PC-3 (cell line): ENCODE measurements at regions not wholly inside any gene's neighbourhood (a gene's known extent, or its start where the extent isn't known, plus 50 kb on each side); places are given as distances from the start of the nearest gene placed in this dataset.

ENCODE experiments used
- ATAC-seq: fragments of 200-7000 bp; cut with Tn5 transposase; 2 replicates; pipeline ENCODE4 v1.9.1; 2020; ENCODE audit warnings: mild to moderate bottlenecking, moderate library complexity
- BruUV-seq: library from RNA; stranded (reverse); fragments of 400-500 nt; replicated peaks from 2 replicates; lab custom pipeline; 2021; lab: Mats Ljungman, UMichigan
- CTCF ChIA-PET: fragments of 300-600 bp; sonication (Branson Sonifier 250); formaldehyde crosslinking; loops from one replicate; lab custom pipeline; 2022; ENCODE audit warnings: antibody characterized with exemption; lab: Charles Lee
- POLR2A ChIA-PET: fragments of 300-600 bp; sonication (Branson Sonifier 250); formaldehyde crosslinking; loops from one replicate; lab custom pipeline; 2022; ENCODE audit warnings: antibody characterized with exemption; ENCODE audit not compliant: unreplicated experiment; lab: Charles Lee
- DNase-seq: peaks from one replicate; pipeline ENCODE4 v3.0.0-alpha.2; 2015
- H2AFZ ChIP-seq: fragments of 300-600 bp; sonication (generic); 2 replicates; pipeline ENCODE4 v1.6.0; 2016; ENCODE audit warnings: antibody characterized with exemption, low read length
- H3F3A ChIP-seq: fragments of 300-600 bp; sonication (generic); one replicate; pipeline ENCODE4 v1.6.0; 2017; ENCODE audit warnings: antibody characterized with exemption, low read length, control low read depth, mild to moderate bottlenecking; ENCODE audit not compliant: unreplicated experiment
- H3K27ac ChIP-seq: fragments of 300-600 bp; sonication (generic); 2 replicates; pipeline ENCODE4 v1.5.1; 2016; ENCODE audit warnings: mild to moderate bottlenecking, low read length
- H3K27me3 ChIP-seq: fragments of 300-600 bp; sonication (generic); 2 replicates; pipeline ENCODE4 v1.6.1; 2016; ENCODE audit warnings: low read length, mixed read lengths
- H3K36me3 ChIP-seq: fragments of 300-600 bp; sonication (generic); 2 replicates; pipeline ENCODE4 v1.6.1; 2016; ENCODE audit warnings: low read depth, mixed run types, low read length, mixed read lengths
- H3K4me1 ChIP-seq: fragments of 300-600 bp; sonication (generic); 2 replicates; pipeline ENCODE4 v1.5.1; 2016; ENCODE audit warnings: low read length; ENCODE audit not compliant: insufficient read depth
- H3K4me2 ChIP-seq: fragments of 300-600 bp; sonication (generic); 2 replicates; pipeline ENCODE4 v1.6.0; 2016; ENCODE audit warnings: low read length
- H3K4me3 ChIP-seq: fragments of 300-600 bp; sonication (generic); 2 replicates; pipeline ENCODE4 v1.5.1; 2016; ENCODE audit warnings: mild to moderate bottlenecking, low read length, mixed read lengths
- H3K79me2 ChIP-seq: fragments of 300-600 bp; sonication (generic); 2 replicates; pipeline ENCODE4 v1.6.1; 2017; ENCODE audit warnings: low read length, mixed read lengths
- H3K9ac ChIP-seq: fragments of 300-600 bp; sonication (generic); 2 replicates; pipeline ENCODE4 v1.6.0; 2016; ENCODE audit warnings: mild to moderate bottlenecking, low read length
- H3K9me2 ChIP-seq: fragments of 300-600 bp; sonication (generic); replicated peaks from 2 replicates; pipeline ENCODE4 v1.6.1; 2016; ENCODE audit warnings: mixed run types, low read length, mixed read lengths
- H3K9me3 ChIP-seq: fragments of 300-600 bp; sonication (generic); 2 replicates; pipeline ENCODE4 v1.6.1; 2016; ENCODE audit warnings: low read length, mixed read lengths
- H4K20me1 ChIP-seq: fragments of 300-600 bp; sonication (generic); 2 replicates; pipeline ENCODE4 v1.6.1; 2016; ENCODE audit warnings: low read length, mixed read lengths
- EZH2 ChIP-seq: fragments of 300-600 bp; sonication (generic); IDR thresholded peaks from one replicate; pipeline ENCODE4 v1.6.1; 2017; ENCODE audit warnings: antibody characterized with exemption, mild to moderate bottlenecking, low read length; ENCODE audit not compliant: unreplicated experiment
- EZH2phosphoT487 ChIP-seq: fragments of 300-600 bp; sonication (generic); IDR thresholded peaks from 2 replicates; pipeline ENCODE4 v1.6.1; 2018; ENCODE audit warnings: mild to moderate bottlenecking, antibody characterized with exemption, low read length, borderline replicate concordance
- intact Hi-C: fragments of 100-400 bp; cut with micrococcal nuclease; formaldehyde crosslinking; loops from 2 replicates; pipeline ENCODE4 v1.9.0; 2023
- TF ChIP-seq, protein P1 (sequence below): fragments of 300-600 bp; sonication (generic); conservative IDR thresholded peaks from 2 replicates; pipeline ENCODE4 v1.5.1; 2017; ENCODE audit warnings: antibody characterized with exemption, low read depth, mild to moderate bottlenecking, low read length

DNA sequence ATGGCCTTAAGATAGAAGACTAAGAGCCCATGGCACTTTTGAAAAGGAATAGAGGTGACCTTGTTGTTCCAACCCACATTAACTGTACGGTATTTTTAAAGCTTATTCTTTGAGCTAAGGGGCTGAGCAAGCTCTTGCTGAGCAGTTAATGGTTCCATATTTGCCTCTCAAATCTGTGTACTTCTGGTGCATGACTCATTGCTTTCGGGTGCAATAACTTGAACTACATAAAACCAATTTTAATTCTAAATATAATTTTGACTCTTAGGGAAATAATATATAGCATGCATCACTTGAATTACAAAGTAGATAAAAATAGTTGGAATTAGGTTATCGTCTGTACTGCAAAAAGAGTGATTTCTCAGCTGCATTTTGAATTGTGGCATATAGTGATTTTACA lies 348.1 kb upstream of the CITED2 start:
- ChIA-PET POLR2A (no interaction called here), CTCF (no interaction called here)
- Histone ChIP-seq H3K9me3 (no peaks in the 10 kb centered on the region), H2AFZ (no peak overlapping the region), H3K79me2 (no peaks in the 10 kb centered on the region), H3K4me2 (no peak overlapping the region), H3F3A (no peaks in the 10 kb centered on the region), H3K9me2 (no peaks in the 10 kb centered on the region), H3K4me1 (no peaks in the 10 kb centered on the region), H3K27ac (no peak overlapping the region), H3K4me3 (no peak overlapping the region), H3K27me3 (no peaks in the 10 kb centered on the region), H3K36me3 (no peaks in the 10 kb centered on the region), H4K20me1 (no peaks in the 10 kb centered on the region), H3K9ac (no peak overlapping the region)
- TF ChIP-seq EZH2phosphoT487 (no peak), EZH2 (no peak)
- TF ChIP-seq, protein P1, sequence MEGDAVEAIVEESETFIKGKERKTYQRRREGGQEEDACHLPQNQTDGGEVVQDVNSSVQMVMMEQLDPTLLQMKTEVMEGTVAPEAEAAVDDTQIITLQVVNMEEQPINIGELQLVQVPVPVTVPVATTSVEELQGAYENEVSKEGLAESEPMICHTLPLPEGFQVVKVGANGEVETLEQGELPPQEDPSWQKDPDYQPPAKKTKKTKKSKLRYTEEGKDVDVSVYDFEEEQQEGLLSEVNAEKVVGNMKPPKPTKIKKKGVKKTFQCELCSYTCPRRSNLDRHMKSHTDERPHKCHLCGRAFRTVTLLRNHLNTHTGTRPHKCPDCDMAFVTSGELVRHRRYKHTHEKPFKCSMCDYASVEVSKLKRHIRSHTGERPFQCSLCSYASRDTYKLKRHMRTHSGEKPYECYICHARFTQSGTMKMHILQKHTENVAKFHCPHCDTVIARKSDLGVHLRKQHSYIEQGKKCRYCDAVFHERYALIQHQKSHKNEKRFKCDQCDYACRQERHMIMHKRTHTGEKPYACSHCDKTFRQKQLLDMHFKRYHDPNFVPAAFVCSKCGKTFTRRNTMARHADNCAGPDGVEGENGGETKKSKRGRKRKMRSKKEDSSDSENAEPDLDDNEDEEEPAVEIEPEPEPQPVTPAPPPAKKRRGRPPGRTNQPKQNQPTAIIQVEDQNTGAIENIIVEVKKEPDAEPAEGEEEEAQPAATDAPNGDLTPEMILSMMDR: no peak
- no peak for ATAC-seq
- intact Hi-C loops: no loop called here
- no peak for DNase-seq
- BruUV-seq: no TSS peak

DNA sequence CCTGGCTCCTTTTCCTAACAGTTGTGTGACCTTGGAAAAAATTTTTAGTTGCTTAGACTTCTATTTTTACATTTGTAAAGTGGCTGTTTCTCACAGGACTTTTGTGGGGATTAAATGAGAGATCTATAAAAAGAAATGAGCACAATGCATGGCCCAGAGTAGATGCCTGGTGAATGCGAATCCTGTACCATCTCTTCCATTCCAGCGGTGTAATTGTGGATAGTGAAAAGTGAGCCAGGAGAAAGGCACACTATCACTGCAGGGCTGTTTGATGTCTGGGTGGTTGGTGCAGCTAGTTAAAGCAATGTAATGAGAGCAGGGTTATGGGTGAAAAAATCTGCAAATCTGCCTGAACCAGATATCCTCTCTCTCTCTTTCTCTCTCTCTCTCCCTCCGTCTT lies 347.5 kb upstream of the CITED2 start:
- Histone ChIP-seq H3K9me2 (no peaks in the 10 kb centered on the region), H3K27me3 (no peaks in the 10 kb centered on the region), H3K9me3 (no peaks in the 10 kb centered on the region), H3K79me2 (no peaks in the 10 kb centered on the region), H3K36me3 (no peaks in the 10 kb centered on the region), H3K4me3 (no peak overlapping the region), H3K27ac (no peak overlapping the region), H2AFZ (no peak overlapping the region), H3K9ac (no peak overlapping the region), H3K4me2 (no peak overlapping the region), H4K20me1 (no peaks in the 10 kb centered on the region), H3F3A (no peaks in the 10 kb centered on the region), H3K4me1 (no peaks in the 10 kb centered on the region)
- ATAC-seq: no peak
- CTCF ChIA-PET: no interaction called here
- intact Hi-C loops: no loop called here
- POLR2A ChIA-PET: no interaction called here
- TF ChIP-seq EZH2: no peak
- TF ChIP-seq, protein P1: no peak
- TF ChIP-seq EZH2phosphoT487: no peak
- no TSS peak for BruUV-seq
- no peak for DNase-seq

DNA sequence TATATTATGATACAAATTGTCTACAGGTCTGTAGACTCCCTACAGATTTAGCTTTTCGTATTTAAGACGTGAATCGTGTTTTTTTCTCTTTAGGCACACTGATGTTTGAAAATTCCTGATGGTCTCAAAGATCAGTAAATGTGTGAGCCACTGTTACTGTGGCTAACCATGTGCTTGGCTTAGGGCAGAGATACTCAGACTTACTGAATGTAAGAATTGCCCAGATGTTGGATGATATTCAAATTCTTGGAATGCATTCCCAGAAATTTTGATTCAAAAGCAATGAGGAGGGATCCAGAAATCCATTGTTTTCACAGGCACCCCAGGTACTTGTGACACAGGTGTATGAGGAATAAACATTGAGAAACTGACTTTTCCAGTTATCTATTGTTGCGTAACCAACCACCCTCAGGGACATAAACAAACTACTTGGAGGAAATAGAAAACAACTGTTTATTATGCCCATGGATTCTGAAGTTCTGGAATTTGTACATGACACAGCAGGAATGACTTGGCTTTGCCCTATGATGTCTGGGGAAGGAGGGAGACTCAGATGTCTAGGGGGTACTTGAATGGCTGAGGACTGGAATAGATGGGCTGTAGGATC lies 339.6 kb upstream of the CITED2 start:
- no TSS peak for BruUV-seq
- Histone ChIP-seq H3K9me3 (no peaks in the 10 kb centered on the region), H3K9me2 (no peaks in the 10 kb centered on the region), H3K27me3 (no peaks in the 10 kb centered on the region), H3F3A (no peaks in the 10 kb centered on the region), H3K27ac (no peak overlapping the region), H3K79me2 (no peaks in the 10 kb centered on the region), H3K36me3 (no peaks in the 10 kb centered on the region), H3K4me1 (peaks cover 16% of the 10 kb centered on the region; the same call in 1 of the 2 replicates), H4K20me1 (no peaks in the 10 kb centered on the region), H3K4me3 (no peak overlapping the region), H2AFZ (no peak overlapping the region), H3K9ac (no peak overlapping the region), H3K4me2 (no peak overlapping the region)
- no peak for ATAC-seq
- ChIA-PET POLR2A (no interaction called here), CTCF (no interaction called here)
- intact Hi-C loops: no loop called here
- TF ChIP-seq EZH2 (no peak), EZH2phosphoT487 (no peak)
- TF ChIP-seq, protein P1: no peak
- peak; percentile 48 for DNase-seq
